B cell (primary cell): ENCODE measurements at regions not wholly inside any gene's neighbourhood (a gene's known extent, or its start where the extent isn't known, plus 50 kb on each side); places are given as distances from the start of the nearest gene placed in this dataset.

Experiments used
- ATAC-seq: fragments of 200-7000 bp; cut with Tn5 transposase; one replicate; pipeline ENCODE4 v1.10.0; 2021; ENCODE audit warnings: low read depth, mild to moderate bottlenecking, moderate number of reproducible peaks, moderate library complexity
- CTCF ChIA-PET: fragments of 350-600 bp; sonication (Branson Sonifier 250); formaldehyde crosslinking; loops from one replicate; lab custom pipeline; 2021; ENCODE audit warnings: antibody characterized with exemption, inconsistent platforms; lab: Charles Lee
- POLR2A ChIA-PET: fragments of 350-600 bp; sonication (Branson Sonifier 250); formaldehyde crosslinking; loops from one replicate; lab custom pipeline; 2021; ENCODE audit warnings: antibody characterized with exemption; lab: Charles Lee
- DNase-seq: peaks from one replicate; pipeline ENCODE4 v3.0.0; 2013
- H2AFZ ChIP-seq: 2 replicates; pipeline ENCODE4 v1.6.1; 2012; ENCODE audit warnings: mild to moderate bottlenecking, low read depth, low read length; ENCODE audit not compliant: insufficient read depth, poor library complexity, severe bottlenecking
- H3K27ac ChIP-seq, 2 donors: 1 replicate in 1 of 2; 2 replicates in 1 of 2; pipeline ENCODE4 v1.5.1; 2012 to 2013; ENCODE audit warnings: low read length in 2 of 2, mild to moderate bottlenecking in 2 of 2, moderate library complexity in 1 of 2
- H3K27me3 ChIP-seq, 4 experiments: fragments of 200-600 bp in 1 of 4; sonication (generic) in 1 of 4; replicated peaks in 1 of 4; 1 replicate in 2 of 4; 2 replicates in 2 of 4; pipeline versions ENCODE4 v1.6.1 to v1.7.0; 2013 to 2016; ENCODE audit warnings: low read length in 3 of 4, mild to moderate bottlenecking in 2 of 4, mixed read lengths in 1 of 4, moderate library complexity in 1 of 4; ENCODE audit not compliant: insufficient read depth in 4 of 4, control insufficient read depth in 3 of 4; ENCODE audit errors: control extremely low read depth in 1 of 4
- H3K36me3 ChIP-seq, 2 experiments: replicated peaks in 1 of 2; 1 replicate in 1 of 2; 2 replicates in 1 of 2; pipeline versions ENCODE4 v1.6.1 to v1.7.1; 2013; ENCODE audit warnings: low read length in 1 of 2; ENCODE audit not compliant: insufficient read depth in 2 of 2, control insufficient read depth in 1 of 2; ENCODE audit errors: control extremely low read depth in 1 of 2, extremely low read depth in 1 of 2
- H3K4me1 ChIP-seq, 2 donors: fragments of 200-600 bp in 1 of 2; sonication (generic) in 1 of 2; 1 replicate in 1 of 2; 2 replicates in 1 of 2; pipeline versions ENCODE4 v1.5.1 to v1.6.1; 2013 to 2017; ENCODE audit warnings: low read length in 2 of 2; ENCODE audit not compliant: control insufficient read depth in 2 of 2, insufficient read depth in 2 of 2
- H3K4me2 ChIP-seq: replicated peaks from 2 replicates; pipeline ENCODE3; 2012; ENCODE audit warnings: mild to moderate bottlenecking, low read depth, low read length; ENCODE audit not compliant: poor library complexity, severe bottlenecking
- H3K4me3 ChIP-seq, 5 experiments: fragments of 200-600 bp in 1 of 5; sonication (generic) in 1 of 5; 1 replicate in 3 of 5; 2 replicates in 2 of 5; pipeline versions ENCODE4 v1.5.1 to v1.7.0; 2011 to 2016; ENCODE audit warnings: low read length in 4 of 5, mild to moderate bottlenecking in 4 of 5, low read depth in 2 of 5, control low read depth in 1 of 5, moderate library complexity in 1 of 5; ENCODE audit not compliant: insufficient read depth in 1 of 5; ENCODE audit errors: control extremely low read depth in 1 of 5, extremely low read depth in 1 of 5
- H3K79me2 ChIP-seq: fragments of 200-600 bp; sonication (generic); one replicate; pipeline ENCODE4 v1.6.0; 2016; ENCODE audit warnings: low read length; ENCODE audit not compliant: control insufficient read depth, insufficient read depth
- H3K9ac ChIP-seq: fragments of 200-600 bp; sonication (generic); 2 replicates; pipeline ENCODE4 v1.6.1; 2017; ENCODE audit warnings: mild to moderate bottlenecking, low read length, moderate library complexity
- H3K9me3 ChIP-seq, 3 donors: one replicate each; pipeline versions ENCODE4 v1.6.1 to v1.7.1; 2013; ENCODE audit warnings: low read length in 2 of 3; ENCODE audit not compliant: control insufficient read depth in 2 of 3, insufficient read depth in 1 of 3; ENCODE audit errors: control extremely low read depth in 1 of 3
- H4K20me1 ChIP-seq: 2 replicates; pipeline ENCODE4 v1.6.0; 2012; ENCODE audit warnings: mild to moderate bottlenecking, low read length; ENCODE audit not compliant: insufficient read depth, control insufficient read depth, poor library complexity, severe bottlenecking
- H3K27ac Mint-ChIP-seq: one replicate; pipeline ENCODE4 v1.8.0; 2021; ENCODE audit warnings: mixed read lengths
- H3K27me3 Mint-ChIP-seq: one replicate; pipeline ENCODE4 v1.8.0; 2021; ENCODE audit warnings: mixed read lengths
- H3K4me1 Mint-ChIP-seq: one replicate; pipeline ENCODE4 v1.8.0; 2021; ENCODE audit warnings: mixed read lengths
- H3K4me3 Mint-ChIP-seq: one replicate; pipeline ENCODE4 v1.8.0; 2021; ENCODE audit warnings: mixed read lengths
- H3K9me3 Mint-ChIP-seq: one replicate; pipeline ENCODE4 v1.8.0; 2022; ENCODE audit warnings: mixed read lengths; ENCODE audit not compliant: insufficient read depth
- CTCF ChIP-seq: fragments of 200-600 bp; IDR thresholded peaks from one replicate; pipeline ENCODE4 v1.8.0; 2022; ENCODE audit warnings: antibody characterized with exemption, mild to moderate bottlenecking
- EZH2 ChIP-seq: IDR thresholded peaks from 2 replicates; pipeline ENCODE4 v1.6.1; 2012; ENCODE audit warnings: borderline replicate concordance, low read depth, mild to moderate bottlenecking, moderate library complexity, low read length; ENCODE audit not compliant: insufficient read depth, poor library complexity, severe bottlenecking
- WGBS: methylation state at CpG from one replicate; pipeline ENCODE4 v1.1.5; 2013; ENCODE audit warnings: missing lambda C conversion rate; ENCODE audit not compliant: insufficient coverage; 5-methylcytosine and 5-hydroxymethylcytosine counted together
- intact Hi-C: fragments of 100-400 bp; cut with micrococcal nuclease; formaldehyde crosslinking; loops from one replicate; pipeline ENCODE4 v1.10.0; 2022

- intact Hi-C loops: no loop called here
- no peak for ATAC-seq
Measured at GRCh38 chr7:15752377-15752776, 65.9 kb upstream of the MEOX2 start.

GRCh38 chr7:15751191-15751701 is 64.8 kb upstream of the MEOX2 start:
- H3K4me3 Mint-ChIP-seq: no peak overlapping the region
- intact Hi-C loops: no loop called here
- no peaks in the 10 kb centered on the region for H3K9me3 Mint-ChIP-seq
- Histone ChIP-seq H2AFZ (no peak overlapping the region), H3K4me2 (no peak overlapping the region), H3K4me3 (no peak overlapping the region), H3K27me3 (no peaks in the 10 kb centered on the region), H3K27ac (no peak overlapping the region), H3K4me1 (no peaks in the 10 kb centered on the region), H3K9ac (no peak overlapping the region), H3K36me3 (no peaks in the 10 kb centered on the region), H3K79me2 (no peaks in the 10 kb centered on the region), H3K9me3 (peaks cover 0 to 3% (median 0%) of the 10 kb centered on the region in 3 donors), H4K20me1 (no peaks in the 10 kb centered on the region)
- no peak for ATAC-seq
- no peak for DNase-seq
- H3K4me1 Mint-ChIP-seq: no peaks in the 10 kb centered on the region
- ChIA-PET CTCF (no interaction called here), POLR2A (no interaction called here)
- no peaks in the 10 kb centered on the region for H3K27me3 Mint-ChIP-seq
- H3K27ac Mint-ChIP-seq: no peak overlapping the region
- WGBS: 84% methylated on average over 4 of the region's 4 CpGs
- TF ChIP-seq EZH2 (no peak), CTCF (no peak)

More at GRCh38 chr7:15752377-15752776, 65.9 kb upstream of the MEOX2 start:
- H3K27ac Mint-ChIP-seq: no peak overlapping the region
- no peak overlapping the region for H3K4me2 ChIP-seq
- TF ChIP-seq CTCF: no peak
- no peak for TF ChIP-seq EZH2
- H3K4me1 ChIP-seq: no peaks in the 10 kb centered on the region
- H3K27me3 Mint-ChIP-seq: no peaks in the 10 kb centered on the region
- H3K4me1 Mint-ChIP-seq: no peaks in the 10 kb centered on the region
- CTCF ChIA-PET: no interaction called here
- DNase-seq: no peak
- no peaks in the 10 kb centered on the region for H4K20me1 ChIP-seq
- no peaks in the 10 kb centered on the region for H3K36me3 ChIP-seq
- POLR2A ChIA-PET: no interaction called here
- H3K27ac ChIP-seq: no peak overlapping the region
- H3K4me3 Mint-ChIP-seq: no peak overlapping the region
- no CpG with 5 or more reads among the region's 1 CpG for WGBS
- H3K9me3 ChIP-seq: peaks cover 0 to 3% (median 0%) of the 10 kb centered on the region in 3 donors
- H3K27me3 ChIP-seq: no peaks in the 10 kb centered on the region
- no peaks in the 10 kb centered on the region for H3K79me2 ChIP-seq
- no peak overlapping the region for H3K4me3 ChIP-seq
- H3K9me3 Mint-ChIP-seq: no peaks in the 10 kb centered on the region
- no peak overlapping the region for H3K9ac ChIP-seq
- no peak overlapping the region for H2AFZ ChIP-seq
